MM.1S (cell line): ENCODE measurements at regions not wholly inside any gene's neighbourhood (a gene's known extent, or its start where the extent isn't known, plus 50 kb on each side); places are given as distances from the start of the nearest gene placed in this dataset.

Source experiments
- DNase-seq: peaks from one replicate; pipeline ENCODE4 v3.0.0-alpha.2; 2015
- H2AFZ ChIP-seq: fragments of 300-600 bp; sonication (generic); 2 replicates; pipeline ENCODE4 v1.6.0; 2016; ENCODE audit warnings: antibody characterized with exemption, low read length
- H3F3A ChIP-seq: fragments of 300-600 bp; sonication (generic); 2 replicates; pipeline ENCODE4 v1.6.1; 2016; ENCODE audit warnings: mild to moderate bottlenecking, antibody characterized with exemption, low read length, moderate library complexity, mixed read lengths; ENCODE audit not compliant: insufficient read depth
- H3K27ac ChIP-seq: fragments of 300-600 bp; sonication (generic); 2 replicates; pipeline ENCODE4 v1.5.1; 2016; ENCODE audit warnings: mild to moderate bottlenecking, low read length
- H3K27me3 ChIP-seq: fragments of 300-600 bp; sonication (generic); replicated peaks from 2 replicates; pipeline ENCODE4 v1.6.0; 2016; ENCODE audit warnings: low read length; ENCODE audit not compliant: insufficient read depth
- H3K36me3 ChIP-seq: fragments of 300-600 bp; sonication (generic); replicated peaks from 2 replicates; pipeline ENCODE4 v1.6.1; 2016; ENCODE audit warnings: mild to moderate bottlenecking, low read length, mixed read lengths; ENCODE audit not compliant: insufficient read depth
- H3K4me1 ChIP-seq: fragments of 300-600 bp; sonication (generic); 2 replicates; pipeline ENCODE4 v1.6.1; 2016; ENCODE audit warnings: low read length, mixed read lengths
- H3K4me2 ChIP-seq: fragments of 300-600 bp; sonication (generic); 2 replicates; pipeline ENCODE4 v1.6.0; 2016; ENCODE audit warnings: low read depth, low read length
- H3K4me3 ChIP-seq: fragments of 300-600 bp; sonication (generic); 2 replicates; pipeline ENCODE4 v1.5.1; 2016; ENCODE audit warnings: low read length, mixed read lengths
- H3K79me2 ChIP-seq: fragments of 300-600 bp; sonication (generic); 2 replicates; pipeline ENCODE4 v1.6.1; 2016; ENCODE audit warnings: mixed run types, low read length, mixed read lengths
- H3K9ac ChIP-seq: fragments of 300-600 bp; sonication (generic); 2 replicates; pipeline ENCODE4 v1.6.1; 2016; ENCODE audit warnings: low read length, mixed read lengths
- H3K9me2 ChIP-seq: fragments of 300-600 bp; sonication (generic); replicated peaks from 2 replicates; pipeline ENCODE4 v1.6.1; 2016; ENCODE audit warnings: mild to moderate bottlenecking, low read length, mixed read lengths; ENCODE audit not compliant: insufficient read depth
- H3K9me3 ChIP-seq: fragments of 300-600 bp; sonication (generic); replicated peaks from 2 replicates; pipeline ENCODE4 v1.6.1; 2016; ENCODE audit warnings: mild to moderate bottlenecking, low read length, mixed read lengths; ENCODE audit not compliant: insufficient read depth
- H4K20me1 ChIP-seq: fragments of 300-600 bp; sonication (generic); 2 replicates; pipeline ENCODE4 v1.6.1; 2016; ENCODE audit warnings: mild to moderate bottlenecking, low read length, moderate library complexity, mixed read lengths; ENCODE audit not compliant: insufficient read depth
- CTCF ChIP-seq: fragments of 300-600 bp; sonication (generic); IDR thresholded peaks from 2 replicates; pipeline ENCODE4 v1.5.1; 2016; ENCODE audit warnings: antibody characterized with exemption, low read length, mixed read lengths
- EZH2 ChIP-seq: fragments of 300-600 bp; sonication (generic); optimal IDR thresholded peaks from 2 replicates; pipeline ENCODE3; 2017; ENCODE audit warnings: low read depth, mild to moderate bottlenecking, antibody characterized with exemption, low read length, mixed read lengths
- EZH2phosphoT487 ChIP-seq: fragments of 300-600 bp; sonication (generic); IDR thresholded peaks from 2 replicates; pipeline ENCODE4 v1.6.1; 2018; ENCODE audit warnings: antibody characterized with exemption, low read length

- Histone ChIP-seq H3K36me3 (no peaks in the 10 kb centered on the region), H3K4me2 (no peak overlapping the region), H3K27me3 (no peaks in the 10 kb centered on the region), H3K27ac (no peak overlapping the region), H2AFZ (no peak overlapping the region), H3K79me2 (no peaks in the 10 kb centered on the region), H3K9me2 (no peaks in the 10 kb centered on the region), H4K20me1 (no peaks in the 10 kb centered on the region), H3K9ac (no peak overlapping the region), H3K4me3 (no peak overlapping the region), H3K9me3 (no peaks in the 10 kb centered on the region), H3K4me1 (no peaks in the 10 kb centered on the region), H3F3A (no peaks in the 10 kb centered on the region)
- TF ChIP-seq CTCF = no peak
- TF ChIP-seq EZH2 = no peak
- TF ChIP-seq EZH2phosphoT487 = no peak
- no peak for DNase-seq
Observed at GRCh38 chr11:130526846-130527245, 78.4 kb downstream of the ADAMTS15 start.

- H3K9me3 ChIP-seq = no peaks in the 10 kb centered on the region
- H3K79me2 ChIP-seq = no peaks in the 10 kb centered on the region
- DNase-seq = no peak
- H3K4me3 ChIP-seq = no peak overlapping the region
- H3K27ac ChIP-seq = no peak overlapping the region
- no peak for TF ChIP-seq EZH2phosphoT487
- TF ChIP-seq CTCF = no peak
- no peak for TF ChIP-seq EZH2
- no peaks in the 10 kb centered on the region for H3F3A ChIP-seq
- no peak overlapping the region for H3K9ac ChIP-seq
- no peak overlapping the region for H2AFZ ChIP-seq
- no peaks in the 10 kb centered on the region for H3K36me3 ChIP-seq
- H4K20me1 ChIP-seq = no peaks in the 10 kb centered on the region
- no peaks in the 10 kb centered on the region for H3K27me3 ChIP-seq
- H3K4me2 ChIP-seq = no peak overlapping the region
- H3K4me1 ChIP-seq = no peaks in the 10 kb centered on the region
- no peaks in the 10 kb centered on the region for H3K9me2 ChIP-seq
Observed at GRCh38 chr11:130527636-130528297, 79.3 kb downstream of the ADAMTS15 start.

GRCh38 chr11:130528298-130529261, 80.1 kb downstream of the ADAMTS15 start:
- Histone ChIP-seq H3K79me2 (no peaks in the 10 kb centered on the region), H3K4me3 (no peak overlapping the region), H3K27ac (no peak overlapping the region), H3K9me3 (no peaks in the 10 kb centered on the region), H3K9ac (no peak overlapping the region), H2AFZ (no peak overlapping the region), H3K36me3 (no peaks in the 10 kb centered on the region), H3K9me2 (no peaks in the 10 kb centered on the region), H3K4me1 (no peaks in the 10 kb centered on the region), H4K20me1 (no peaks in the 10 kb centered on the region), H3K27me3 (no peaks in the 10 kb centered on the region), H3K4me2 (no peak overlapping the region), H3F3A (no peaks in the 10 kb centered on the region)
- no peak for DNase-seq
- TF ChIP-seq EZH2phosphoT487 = no peak
- no peak for TF ChIP-seq EZH2
- no peak for TF ChIP-seq CTCF
